ENCODE measurements at regions not wholly inside any gene's neighbourhood (a gene's known extent, or its start where the extent isn't known, plus 50 kb on each side); places are given as distances from the start of the nearest gene placed in this dataset.

DNA sequence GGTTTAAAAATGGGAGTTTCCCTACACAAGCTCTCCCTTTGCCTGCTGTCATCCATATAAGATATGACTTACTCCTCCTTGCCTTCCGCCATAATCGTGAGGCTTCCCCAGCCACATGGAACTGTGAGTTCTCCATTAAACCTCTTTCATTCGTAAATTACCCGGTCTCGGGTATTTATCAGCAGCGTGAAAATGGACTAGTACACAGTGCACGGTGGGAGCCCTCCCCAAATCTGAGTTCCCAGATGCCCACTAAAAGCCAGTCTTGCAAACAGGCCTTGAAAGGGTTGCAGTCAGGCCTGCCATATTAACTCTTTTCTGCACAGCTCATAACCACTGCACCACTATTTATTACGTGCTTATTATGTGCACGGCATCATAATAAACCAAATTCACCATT lies 400.9 kb downstream of the PRDM2 start:
- H3K4me3 Mint-ChIP-seq: no peak overlapping the region
- H3K36me3 Mint-ChIP-seq (ENCODE audit: insufficient read depth): no peaks in the 10 kb centered on the region
- no peaks in the 10 kb centered on the region for H3K9me3 Mint-ChIP-seq
- H3K4me1 Mint-ChIP-seq (ENCODE audit: low read depth): no peaks in the 10 kb centered on the region
- peaks cover 3% of the 10 kb centered on the region for H3K27me3 Mint-ChIP-seq (ENCODE audit: low read depth)
- DNase-seq: no peak
- no peak for ATAC-seq

DNA sequence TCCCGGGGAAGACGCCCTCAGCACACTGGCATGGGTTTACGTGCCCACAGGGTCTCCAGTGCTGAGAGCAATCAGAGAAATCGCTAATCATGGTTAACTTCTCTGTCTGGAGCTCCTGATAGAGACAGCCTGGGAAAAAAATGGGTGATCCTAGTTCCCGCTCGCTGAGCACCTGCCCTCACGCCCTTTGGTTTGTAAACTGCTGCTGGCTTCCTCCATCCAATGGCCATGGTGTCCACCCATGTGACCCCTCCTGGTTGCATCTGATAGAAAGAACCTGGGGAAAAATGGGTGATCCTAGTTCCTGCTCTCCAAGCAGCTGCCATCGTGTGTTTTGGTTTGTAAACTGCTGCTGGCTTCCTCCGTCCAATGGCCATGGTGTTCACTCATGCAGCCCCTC lies 402.2 kb downstream of the PRDM2 start:
- peaks cover 7% of the 10 kb centered on the region for H3K27me3 Mint-ChIP-seq (ENCODE audit: low read depth)
- no peak overlapping the region for H3K4me3 Mint-ChIP-seq
- no peaks in the 10 kb centered on the region for H3K36me3 Mint-ChIP-seq (ENCODE audit: insufficient read depth)
- H3K9me3 Mint-ChIP-seq: no peaks in the 10 kb centered on the region
- H3K4me1 Mint-ChIP-seq (ENCODE audit: low read depth): no peaks in the 10 kb centered on the region
- DNase-seq (no peak), ATAC-seq (no peak)

DNA sequence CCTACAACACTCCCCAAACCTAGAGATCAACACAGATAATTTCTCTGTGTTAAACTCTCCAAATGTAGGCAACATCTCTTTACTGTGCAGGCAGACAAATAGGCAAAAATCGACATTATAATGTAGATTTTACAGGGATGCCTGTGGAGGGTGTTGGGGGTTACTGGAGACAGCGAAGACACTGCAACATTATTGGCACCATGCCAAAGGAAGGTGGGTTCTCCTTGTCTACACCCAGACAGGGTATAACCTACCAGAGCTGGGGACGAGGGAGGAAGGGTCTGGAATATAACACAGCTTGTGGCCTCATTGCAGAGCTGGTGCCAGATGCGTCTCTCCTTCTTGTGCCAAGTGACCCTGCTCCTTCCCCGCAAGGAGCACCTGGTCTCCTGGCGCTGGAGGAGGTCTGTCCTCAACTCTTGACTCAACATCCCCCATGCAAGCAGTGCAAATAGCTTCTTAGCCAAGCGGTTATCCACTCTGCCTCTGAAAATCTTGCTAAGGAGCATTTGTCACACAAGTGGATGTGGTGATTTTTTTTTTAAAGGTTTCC lies 404.0 kb downstream of the PRDM2 start:
- DNase-seq (no peak), ATAC-seq (no peak)
- H3K9me3 Mint-ChIP-seq: no peaks in the 10 kb centered on the region
- H3K27me3 Mint-ChIP-seq (ENCODE audit: low read depth): peaks cover 7% of the 10 kb centered on the region
- H3K4me1 Mint-ChIP-seq (ENCODE audit: low read depth): no peaks in the 10 kb centered on the region
- H3K4me3 Mint-ChIP-seq: no peak overlapping the region
- no peaks in the 10 kb centered on the region for H3K36me3 Mint-ChIP-seq (ENCODE audit: insufficient read depth)

DNA sequence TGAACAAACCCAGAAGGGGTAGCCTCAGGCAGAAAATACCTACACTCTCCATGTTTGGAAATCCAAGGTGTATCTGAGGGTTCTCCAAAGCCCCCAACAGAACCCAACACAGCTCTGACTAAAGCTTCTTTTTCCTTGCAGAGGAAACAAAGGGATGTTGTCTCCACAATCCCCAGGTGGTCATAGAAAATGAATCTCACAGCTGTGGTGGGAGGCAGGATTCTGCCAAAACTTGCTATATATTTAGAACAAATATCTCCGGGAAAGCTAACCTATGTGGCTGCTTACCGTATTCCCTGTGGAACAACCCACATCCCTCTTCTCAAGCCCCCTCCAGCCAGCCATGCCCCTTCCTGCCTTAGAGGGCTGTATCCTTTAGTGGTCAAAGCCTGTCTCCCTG lies 406.1 kb downstream of the PRDM2 start:
- Mint-ChIP-seq H3K4me3 (no peak overlapping the region), H3K4me1 (ENCODE audit: low read depth) (no peaks in the 10 kb centered on the region), H3K9me3 (no peaks in the 10 kb centered on the region), H3K36me3 (ENCODE audit: insufficient read depth) (no peaks in the 10 kb centered on the region), H3K27me3 (ENCODE audit: low read depth) (peaks cover 6% of the 10 kb centered on the region)
- DNase-seq (no peak), ATAC-seq (no peak)

DNA sequence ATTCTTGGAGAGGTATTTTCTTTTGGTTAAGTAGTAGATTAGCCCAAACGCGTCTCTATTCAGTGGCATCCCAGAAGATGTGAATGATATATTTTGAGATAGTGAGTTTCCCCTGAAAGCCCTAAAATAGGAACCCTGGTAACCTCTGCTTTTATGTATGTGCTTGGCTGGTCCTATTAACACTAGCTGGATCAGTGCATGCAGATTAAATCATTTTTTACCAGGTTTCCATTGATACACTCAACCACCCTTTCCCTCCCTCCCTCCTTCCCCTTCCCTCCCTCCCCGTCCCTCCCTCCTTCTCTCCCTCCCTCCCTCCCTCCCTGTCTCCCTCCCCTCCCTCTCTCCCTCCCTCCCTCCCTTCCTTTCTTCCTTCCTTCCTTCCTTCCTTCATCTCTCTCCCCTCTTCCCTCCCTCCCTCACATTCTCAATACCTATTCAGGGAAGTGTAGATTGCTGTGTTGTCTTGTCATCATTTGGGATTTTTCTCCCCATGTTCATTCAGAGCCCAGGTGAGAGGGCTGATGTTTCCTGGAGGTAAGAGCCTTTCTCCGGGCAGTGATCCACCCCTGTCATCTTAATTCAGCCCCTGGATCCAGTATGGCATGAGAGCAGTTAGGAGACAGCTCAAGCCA lies 406.8 kb downstream of the PRDM2 start:
- ATAC-seq (no peak), DNase-seq (no peak)
- H3K4me3 Mint-ChIP-seq: no peak overlapping the region
- H3K9me3 Mint-ChIP-seq: no peaks in the 10 kb centered on the region
- no peaks in the 10 kb centered on the region for H3K4me1 Mint-ChIP-seq (ENCODE audit: low read depth)
- peaks cover 6% of the 10 kb centered on the region for H3K27me3 Mint-ChIP-seq (ENCODE audit: low read depth)
- no peaks in the 10 kb centered on the region for H3K36me3 Mint-ChIP-seq (ENCODE audit: insufficient read depth)

DNA sequence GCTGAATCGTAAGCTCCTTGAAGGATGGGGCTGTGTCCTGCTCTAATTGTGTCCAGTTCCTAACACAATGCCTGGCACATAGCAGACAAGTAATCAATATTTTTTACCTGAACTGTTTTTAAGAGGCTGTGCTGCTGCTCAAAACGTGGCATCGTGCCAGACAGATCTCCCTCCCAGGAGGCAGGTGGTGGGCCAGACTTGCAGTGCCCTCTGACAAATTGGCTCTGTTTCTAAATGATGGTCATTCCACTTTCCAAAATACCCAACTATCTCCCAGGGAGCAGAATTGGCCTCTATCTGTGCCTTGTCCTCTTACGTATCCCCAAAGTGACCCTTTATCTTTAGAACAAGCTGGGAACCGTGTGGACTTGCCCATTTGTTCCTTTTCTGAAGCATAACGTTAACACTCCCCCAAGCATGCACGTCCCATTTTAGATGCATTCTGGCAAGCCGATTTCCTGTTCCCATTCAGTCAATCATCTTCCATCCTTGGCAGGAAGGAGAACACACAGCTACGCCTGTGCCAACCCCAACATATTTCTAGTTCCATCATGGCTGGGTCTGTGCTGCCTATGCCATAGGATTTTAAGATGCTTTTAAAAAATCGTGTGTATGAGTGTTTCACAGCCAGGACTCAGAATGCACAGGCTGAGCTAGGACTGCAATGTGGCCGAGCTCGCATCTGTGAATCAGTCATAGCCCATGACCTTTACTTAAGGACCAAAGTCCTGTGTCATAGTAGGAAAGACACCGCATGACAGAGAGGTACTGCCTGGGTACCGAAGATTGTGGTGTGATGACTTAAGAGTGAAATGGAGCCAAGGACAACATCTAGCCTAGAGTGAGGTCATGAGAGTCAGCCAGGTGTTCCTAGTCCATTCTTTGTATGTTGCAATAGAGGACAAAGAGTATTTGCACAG lies 408.6 kb downstream of the PRDM2 start:
- Mint-ChIP-seq H3K9me3 (no peaks in the 10 kb centered on the region), H3K4me1 (ENCODE audit: low read depth) (no peaks in the 10 kb centered on the region), H3K36me3 (ENCODE audit: insufficient read depth) (no peaks in the 10 kb centered on the region), H3K4me3 (no peak overlapping the region), H3K27me3 (ENCODE audit: low read depth) (peaks cover 10% of the 10 kb centered on the region)
- ATAC-seq (no peak), DNase-seq (no peak)

DNA sequence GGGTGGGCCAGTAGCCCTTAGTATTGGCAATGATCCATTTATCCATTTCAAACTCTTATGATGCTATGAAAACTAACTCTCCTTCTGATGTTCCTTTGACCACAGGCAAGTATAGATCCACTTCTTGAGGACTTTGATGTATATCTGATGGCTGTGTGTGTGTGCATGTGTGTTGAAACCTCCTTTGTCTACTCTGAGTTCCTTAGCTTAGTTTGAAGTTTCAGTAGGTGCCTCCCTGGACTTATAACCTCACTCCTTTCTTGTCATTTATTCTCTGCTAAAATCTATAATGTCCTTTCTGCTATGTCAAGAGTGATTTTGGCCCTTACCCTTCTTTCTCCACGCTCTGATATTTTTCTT lies 409.3 kb downstream of the PRDM2 start:
- H3K4me3 Mint-ChIP-seq: no peak overlapping the region
- peaks cover 11% of the 10 kb centered on the region for H3K27me3 Mint-ChIP-seq (ENCODE audit: low read depth)
- no peak for ATAC-seq
- no peaks in the 10 kb centered on the region for H3K4me1 Mint-ChIP-seq (ENCODE audit: low read depth)
- no peaks in the 10 kb centered on the region for H3K9me3 Mint-ChIP-seq
- no peak for DNase-seq
- no peaks in the 10 kb centered on the region for H3K36me3 Mint-ChIP-seq (ENCODE audit: insufficient read depth)

DNA sequence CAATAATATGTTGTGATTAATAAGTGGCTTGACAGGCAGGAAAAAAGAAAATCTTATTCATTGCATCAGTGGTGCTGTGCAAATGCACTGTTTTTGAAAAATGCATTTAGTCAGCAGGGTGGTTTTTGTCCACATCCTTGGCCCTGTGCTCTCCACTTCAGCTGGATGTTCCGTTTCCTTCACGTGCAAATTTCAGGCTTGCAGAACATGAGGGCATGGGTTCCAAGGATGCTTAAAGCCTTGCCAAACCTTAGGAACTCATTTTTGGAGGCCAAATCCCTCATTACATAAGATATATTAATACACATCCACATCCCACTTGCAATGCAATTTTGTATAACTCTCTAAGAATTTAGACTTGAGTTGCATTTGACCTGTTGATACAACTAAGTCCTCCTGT lies 410.1 kb downstream of the PRDM2 start:
- no peak for DNase-seq
- ATAC-seq: no peak
- H3K4me3 Mint-ChIP-seq: no peak overlapping the region
- no peaks in the 10 kb centered on the region for H3K36me3 Mint-ChIP-seq (ENCODE audit: insufficient read depth)
- H3K9me3 Mint-ChIP-seq: no peaks in the 10 kb centered on the region
- H3K27me3 Mint-ChIP-seq (ENCODE audit: low read depth): peaks cover 17% of the 10 kb centered on the region
- no peaks in the 10 kb centered on the region for H3K4me1 Mint-ChIP-seq (ENCODE audit: low read depth)

DNA sequence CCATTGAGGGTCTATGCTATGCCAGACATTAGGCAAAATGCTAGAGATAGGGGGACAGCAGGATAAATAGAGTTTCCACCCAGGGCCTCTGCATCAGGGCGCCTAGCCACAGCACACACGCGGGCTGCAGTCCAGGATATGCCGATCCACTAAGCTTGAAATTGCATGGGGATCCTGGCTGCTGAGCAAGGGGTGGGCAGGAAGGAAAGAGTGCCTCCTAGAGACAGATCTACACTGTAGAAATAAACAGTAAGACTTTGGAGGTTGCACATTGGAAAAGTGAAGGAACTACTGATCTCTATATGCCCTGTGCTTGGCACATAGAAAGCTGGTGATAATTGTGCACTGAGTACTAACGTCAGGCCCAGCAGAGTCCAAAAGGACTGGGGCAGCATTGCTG lies 411.1 kb downstream of the PRDM2 start:
- no peaks in the 10 kb centered on the region for H3K4me1 Mint-ChIP-seq (ENCODE audit: low read depth)
- DNase-seq: no peak
- peaks cover 20% of the 10 kb centered on the region for H3K27me3 Mint-ChIP-seq (ENCODE audit: low read depth)

DNA sequence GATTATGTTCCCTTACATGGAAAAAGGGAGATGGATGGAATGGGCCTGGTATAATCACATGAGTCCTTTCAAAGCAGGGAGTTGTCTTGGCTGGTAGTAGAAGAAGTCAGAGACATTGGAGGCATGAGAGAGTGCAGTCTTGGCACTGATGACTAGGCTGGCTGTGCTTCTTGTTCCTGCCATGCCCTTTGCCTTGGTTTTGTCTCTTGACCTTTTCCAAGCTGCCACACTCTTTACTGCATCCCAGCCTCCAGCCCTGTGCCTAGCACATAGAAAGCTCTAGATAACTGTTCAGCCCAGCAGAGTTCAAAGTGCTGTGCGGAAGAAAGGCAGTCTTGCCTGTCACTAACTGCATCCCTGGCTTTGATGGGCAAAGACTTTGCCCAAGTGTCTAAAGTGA lies 412.6 kb downstream of the PRDM2 start:
- ATAC-seq (no peak), DNase-seq (no peak)
- Mint-ChIP-seq H3K27me3 (ENCODE audit: low read depth) (peaks cover 18% of the 10 kb centered on the region), H3K4me1 (ENCODE audit: low read depth) (no peaks in the 10 kb centered on the region), H3K4me3 (no peak overlapping the region), H3K9me3 (no peaks in the 10 kb centered on the region), H3K36me3 (ENCODE audit: insufficient read depth) (no peaks in the 10 kb centered on the region)

More for the DNA sequence above, 411.1 kb downstream of the PRDM2 start:
- no peak for ATAC-seq
- Mint-ChIP-seq H3K9me3 (no peaks in the 10 kb centered on the region), H3K36me3 (ENCODE audit: insufficient read depth) (no peaks in the 10 kb centered on the region), H3K4me3 (no peak overlapping the region)

DNA sequence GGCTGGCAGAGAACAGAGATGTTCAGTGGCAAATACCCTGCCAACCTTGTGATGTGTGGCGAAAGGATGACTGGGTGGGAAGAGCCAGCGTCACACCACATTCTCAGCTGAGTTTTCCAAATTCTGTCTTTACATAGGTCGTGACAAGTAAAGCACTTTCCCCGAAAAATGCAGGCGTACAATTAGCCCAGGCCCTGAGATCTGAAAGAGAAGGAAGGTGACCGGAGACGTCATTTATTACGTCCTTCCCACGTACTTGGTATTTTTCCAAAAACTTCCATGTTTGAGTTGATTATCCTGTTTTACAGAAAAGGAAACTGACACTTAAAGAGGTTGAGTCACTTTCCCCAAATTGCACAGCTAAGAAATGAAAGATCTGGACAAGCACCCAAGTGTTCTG lies 413.3 kb downstream of the PRDM2 start:
- H3K36me3 Mint-ChIP-seq (ENCODE audit: insufficient read depth): no peaks in the 10 kb centered on the region
- no peaks in the 10 kb centered on the region for H3K9me3 Mint-ChIP-seq
- DNase-seq (no peak), ATAC-seq (no peak)
- no peaks in the 10 kb centered on the region for H3K4me1 Mint-ChIP-seq (ENCODE audit: low read depth)
- H3K4me3 Mint-ChIP-seq: no peak overlapping the region
- peaks cover 18% of the 10 kb centered on the region for H3K27me3 Mint-ChIP-seq (ENCODE audit: low read depth)

DNA sequence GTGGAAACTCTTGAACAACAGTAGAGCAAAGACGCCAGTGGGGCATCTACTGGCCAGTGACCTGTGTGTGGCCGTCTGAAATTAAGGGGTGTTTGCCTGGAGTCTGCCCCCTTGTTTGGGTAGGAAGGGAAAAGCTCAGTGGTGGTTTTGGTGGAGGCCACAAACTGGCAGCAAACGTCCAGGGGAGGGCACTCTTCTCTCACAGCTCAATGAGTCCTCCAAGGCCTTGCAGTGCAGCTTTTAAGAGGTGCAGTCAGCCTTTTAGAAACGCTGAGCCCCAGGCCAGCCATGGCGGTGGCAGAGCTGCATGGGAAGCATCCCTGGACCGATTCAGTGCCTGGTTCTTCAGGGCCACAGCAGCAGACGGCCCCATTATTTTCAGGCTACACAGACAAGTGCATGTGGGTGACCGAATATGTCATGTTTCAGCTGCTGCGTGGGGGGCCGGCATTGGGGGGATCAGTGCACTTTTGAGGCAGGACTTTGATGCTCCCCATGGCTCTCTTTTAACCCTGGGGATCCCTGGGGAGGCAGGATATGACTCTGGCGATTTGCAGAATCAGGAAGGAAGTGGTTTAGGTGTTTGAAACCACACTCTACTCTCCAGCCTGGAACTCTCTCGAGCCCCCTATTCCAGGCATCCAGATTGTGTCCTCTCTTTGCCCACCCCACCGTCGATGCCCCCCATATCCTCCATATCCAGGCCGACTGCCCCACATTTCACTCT lies 414.0 kb downstream of the PRDM2 start:
- ATAC-seq: no peak
- Mint-ChIP-seq H3K9me3 (no peaks in the 10 kb centered on the region), H3K36me3 (ENCODE audit: insufficient read depth) (no peaks in the 10 kb centered on the region), H3K4me1 (ENCODE audit: low read depth) (no peaks in the 10 kb centered on the region), H3K27me3 (ENCODE audit: low read depth) (peaks cover 18% of the 10 kb centered on the region), H3K4me3 (no peak overlapping the region)
- DNase-seq: no peak

DNA sequence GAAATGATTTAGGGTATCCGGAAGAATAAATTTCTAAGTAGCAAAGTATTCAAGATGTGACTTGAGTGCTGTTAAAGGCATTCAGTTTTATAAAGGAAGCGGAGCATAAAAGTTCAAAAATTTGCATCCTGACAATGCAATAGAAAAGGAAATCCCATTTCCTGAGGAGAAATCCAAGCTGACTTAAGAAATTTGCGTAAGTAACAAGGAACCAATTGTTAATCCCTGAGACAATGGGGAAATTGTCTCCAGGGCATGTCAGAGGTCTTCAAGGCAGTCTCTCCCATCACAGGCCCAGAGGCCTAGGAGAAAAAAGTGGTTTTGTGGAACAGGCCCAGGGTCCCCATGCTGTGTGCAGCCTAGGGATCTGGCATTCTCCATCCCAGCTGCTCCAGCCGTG lies 416.0 kb downstream of the PRDM2 start:
- Mint-ChIP-seq H3K4me1 (ENCODE audit: low read depth) (no peaks in the 10 kb centered on the region), H3K36me3 (ENCODE audit: insufficient read depth) (no peaks in the 10 kb centered on the region), H3K4me3 (no peak overlapping the region), H3K9me3 (peaks cover 7% of the 10 kb centered on the region), H3K27me3 (ENCODE audit: low read depth) (peaks cover 21% of the 10 kb centered on the region)
- no peak for ATAC-seq
- no peak for DNase-seq

DNA sequence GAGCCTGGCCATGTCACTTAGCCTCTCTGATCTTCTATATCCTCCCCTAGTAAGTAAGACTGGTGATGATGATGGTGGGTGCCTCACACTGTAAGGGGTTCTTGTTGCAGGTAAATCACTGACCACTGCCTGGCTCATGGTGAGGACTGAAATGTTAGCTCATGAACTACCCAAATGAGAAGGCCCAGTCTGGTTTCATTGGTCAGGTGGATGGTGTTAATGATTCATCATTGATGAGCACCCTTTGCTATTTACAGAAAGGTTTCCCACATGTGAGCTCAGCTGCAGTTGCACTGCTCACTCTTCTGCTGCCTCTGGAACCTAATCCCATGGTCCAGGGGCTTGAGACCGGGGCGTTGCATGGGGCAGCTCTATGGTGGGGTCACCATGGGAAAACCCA lies 417.7 kb downstream of the PRDM2 start:
- Mint-ChIP-seq H3K4me1 (ENCODE audit: low read depth) (no peaks in the 10 kb centered on the region), H3K9me3 (peaks cover 7% of the 10 kb centered on the region), H3K36me3 (ENCODE audit: insufficient read depth) (no peaks in the 10 kb centered on the region), H3K27me3 (ENCODE audit: low read depth) (peaks cover 21% of the 10 kb centered on the region), H3K4me3 (no peak overlapping the region)
- no peak for ATAC-seq
- no peak for DNase-seq

All from activated T-cell treated with anti-CD3 and anti-CD28 coated beads, Interleukin-2, amount 50 U/mL, for 4 hours (primary cell).